CD4-positive, alpha-beta T cell treated with Interleukin-6 at 100 ng/mL for 8 hours (primary cell): ENCODE measurements at regions not wholly inside any gene's neighbourhood (a gene's known extent, or its start where the extent isn't known, plus 50 kb on each side); places are given as distances from the start of the nearest gene placed in this dataset.

ENCODE experiments used
- DNase-seq: peaks from one replicate; pipeline ENCODE4 v3.0.0-alpha.2; 2020; ENCODE audit warnings: mixed read lengths, low spot score

GRCh38 chr9:18350995-18351595 lies 122.9 kb upstream of the ADAMTSL1 start:
- DNase-seq: no peak

DNA sequence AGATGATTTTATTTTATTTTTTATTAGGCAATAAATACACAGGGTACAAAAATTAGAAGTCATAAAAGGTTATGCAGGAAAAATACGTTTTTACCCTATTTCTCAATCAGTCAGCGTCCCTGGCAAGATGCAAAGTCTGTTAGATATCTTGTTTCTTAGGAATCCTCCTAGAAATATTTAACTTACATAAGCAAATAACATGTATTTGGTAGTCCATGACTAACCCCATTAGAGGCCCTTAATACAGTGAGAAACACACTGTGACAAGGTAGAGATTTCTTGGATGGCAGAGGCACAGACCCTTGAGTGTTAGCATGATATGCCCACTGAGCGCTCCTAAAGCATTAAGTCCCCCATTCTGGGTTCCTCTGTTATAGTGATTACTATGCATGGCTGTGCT lies 121.2 kb upstream of the ADAMTSL1 start:
- DNase-seq: no peak

DNA sequence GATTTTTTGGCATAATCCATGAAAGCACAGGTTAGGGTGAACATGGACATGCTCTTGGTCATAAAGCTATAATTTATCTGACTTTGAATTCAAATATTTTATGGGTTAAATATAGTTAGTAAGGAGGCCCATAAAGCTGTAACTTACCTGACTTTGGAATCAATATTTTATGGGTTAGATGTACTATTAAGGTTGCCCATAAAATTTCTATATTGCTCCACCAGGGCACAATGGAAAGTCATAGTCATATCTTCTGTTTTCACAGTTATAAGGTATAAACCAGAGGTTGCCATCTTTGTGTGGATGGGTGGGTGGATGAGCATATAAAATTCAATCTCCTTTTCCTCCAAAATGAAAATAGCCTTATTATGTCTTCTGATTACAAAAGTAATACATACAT lies 120.5 kb upstream of the ADAMTSL1 start:
- no peak for DNase-seq

GRCh38 chr9:18357321-18357720 lies 116.6 kb upstream of the ADAMTSL1 start:
- DNase-seq: no peak

DNA sequence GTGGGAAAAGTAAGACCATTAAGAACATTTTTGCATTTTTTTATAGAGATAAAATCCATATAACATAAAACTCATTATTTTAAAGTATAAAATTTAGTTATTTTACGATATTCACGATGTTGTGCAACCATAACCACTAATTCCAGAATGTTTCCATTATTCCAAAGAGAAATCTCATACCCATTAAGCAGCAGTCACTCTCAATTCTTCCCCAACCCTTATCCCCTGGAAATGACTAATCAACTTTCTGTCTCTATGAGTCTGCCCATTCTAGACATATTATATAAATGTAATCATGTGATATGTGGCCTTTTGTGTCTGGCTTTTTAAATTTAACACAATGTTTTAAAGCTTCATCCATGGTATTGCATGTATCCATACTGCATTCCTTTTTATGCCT lies 115.6 kb upstream of the ADAMTSL1 start:
- no peak for DNase-seq

GRCh38 chr9:18359335-18359734 lies 114.6 kb upstream of the ADAMTSL1 start:
- DNase-seq: no peak

DNA sequence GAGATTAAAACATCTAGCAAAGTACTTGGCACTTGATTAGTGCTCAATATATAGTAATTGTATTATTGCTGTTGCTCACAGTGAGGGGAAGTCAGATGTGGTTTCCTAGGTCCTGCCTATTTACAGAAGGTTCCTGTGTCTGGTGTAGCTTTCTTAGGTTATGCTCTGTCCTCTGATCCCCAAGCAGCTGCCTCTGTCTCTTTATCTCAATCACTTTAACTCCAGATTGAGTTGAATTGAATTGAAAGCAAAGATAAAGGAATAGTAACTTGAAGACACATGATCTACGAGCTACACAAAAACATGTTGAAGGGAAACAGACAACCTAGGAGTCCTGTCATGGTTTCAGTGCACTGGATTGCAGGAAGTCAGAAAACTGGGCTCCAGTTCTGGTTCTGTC lies 113.9 kb upstream of the ADAMTSL1 start:
- no peak for DNase-seq

GRCh38 chr9:18361646-18362045 lies 112.3 kb upstream of the ADAMTSL1 start:
- DNase-seq: no peak

GRCh38 chr9:18362166-18362565 lies 111.8 kb upstream of the ADAMTSL1 start:
- DNase-seq: no peak

DNA sequence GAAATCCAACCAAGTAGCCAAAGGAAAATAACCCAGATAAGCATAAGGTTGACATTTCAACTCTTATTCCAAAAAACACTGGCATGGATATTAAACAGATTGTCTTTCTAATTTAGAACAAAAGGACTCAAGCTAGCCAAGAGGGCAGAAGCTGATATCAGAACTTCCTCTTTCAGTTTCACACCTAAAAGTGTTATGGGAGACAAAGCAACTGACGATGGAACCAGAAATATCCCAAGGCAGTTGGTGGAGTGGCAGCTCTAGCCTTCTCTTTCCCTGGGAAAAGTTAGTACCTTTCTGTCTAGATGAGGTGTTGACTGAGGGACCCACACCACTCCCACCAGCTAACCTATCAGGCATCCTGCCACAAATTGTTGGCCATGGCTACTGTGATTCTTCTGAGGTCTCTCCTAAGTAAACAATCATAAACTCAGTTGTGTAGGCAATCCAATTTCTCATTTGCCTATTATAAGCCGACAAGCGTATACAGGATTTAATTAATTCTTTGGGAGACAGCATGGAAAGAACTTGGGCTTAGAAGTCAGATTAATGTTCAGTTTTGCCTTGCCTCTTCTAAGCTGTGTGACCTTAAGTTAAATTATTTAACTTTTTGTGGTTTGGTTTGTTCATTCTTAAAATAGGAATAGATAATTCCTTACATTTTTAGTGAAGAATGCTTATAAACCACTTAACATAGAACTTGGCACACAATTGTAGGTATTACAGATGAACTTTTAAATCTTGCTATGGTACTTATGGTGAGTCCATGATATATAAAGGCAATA lies 110.9 kb upstream of the ADAMTSL1 start:
- no peak for DNase-seq

DNA sequence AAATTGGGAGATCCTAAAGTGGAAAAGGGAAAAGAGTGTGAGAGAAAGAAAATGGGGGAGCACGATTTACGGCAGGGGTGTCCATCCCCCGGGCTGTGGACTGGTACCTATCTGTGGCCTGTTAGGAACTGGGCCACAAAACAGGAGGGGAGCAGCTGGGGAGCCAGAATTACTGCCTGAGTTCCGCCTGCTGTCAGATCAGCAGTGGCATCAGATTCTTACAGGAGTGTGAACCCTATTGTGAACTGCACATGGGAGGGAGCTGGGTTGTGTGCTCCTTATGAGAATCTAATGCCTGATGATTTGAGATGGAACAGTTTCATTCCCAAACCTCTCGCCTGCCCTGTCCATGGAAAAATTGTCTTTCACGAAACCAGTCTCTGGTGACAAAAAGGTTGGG lies 108.3 kb upstream of the ADAMTSL1 start:
- DNase-seq: no peak

- no peak for DNase-seq
Observed at GRCh38 chr9:18366184-18366583, 107.8 kb upstream of the ADAMTSL1 start.

DNA sequence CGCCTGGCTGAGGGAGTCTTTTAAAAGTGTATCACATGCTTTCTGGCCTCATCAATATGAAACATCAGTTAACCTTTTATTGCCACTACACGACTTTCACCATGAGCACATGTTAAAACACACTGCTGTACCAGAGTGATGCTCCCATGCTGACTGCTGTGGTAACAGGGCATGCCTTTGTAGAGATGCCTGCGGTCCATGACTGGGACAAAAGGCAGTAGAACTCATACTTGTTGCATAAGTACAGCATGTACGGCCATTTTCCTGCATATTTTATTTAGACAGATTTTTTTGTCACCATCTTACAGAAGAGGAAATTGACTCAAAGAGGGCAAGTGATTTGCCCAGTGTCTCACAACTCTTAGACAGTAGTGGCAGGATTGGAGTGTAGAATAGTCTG lies 105.7 kb upstream of the ADAMTSL1 start:
- DNase-seq: no peak

DNA sequence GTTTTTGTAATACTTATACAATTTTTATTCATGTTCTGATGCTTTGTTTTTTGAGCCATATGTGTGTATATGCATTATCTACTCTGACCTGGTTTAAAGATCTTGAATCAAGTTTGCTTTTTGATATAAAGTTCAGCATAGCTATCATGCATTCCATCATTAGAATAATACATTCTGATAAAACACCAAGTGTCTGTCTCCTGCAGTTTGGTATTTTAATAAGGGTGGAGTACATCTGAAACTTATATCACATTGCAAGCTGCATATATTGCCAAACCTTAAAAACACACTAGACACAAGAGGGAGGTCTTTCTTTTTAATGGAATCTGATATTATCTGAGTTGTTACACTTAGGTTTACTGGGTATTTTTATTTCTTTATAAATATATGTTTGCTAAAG lies 102.8 kb upstream of the ADAMTSL1 start:
- DNase-seq: no peak

- DNase-seq: no peak
Observed at GRCh38 chr9:18371621-18372020, 102.3 kb upstream of the ADAMTSL1 start.

DNA sequence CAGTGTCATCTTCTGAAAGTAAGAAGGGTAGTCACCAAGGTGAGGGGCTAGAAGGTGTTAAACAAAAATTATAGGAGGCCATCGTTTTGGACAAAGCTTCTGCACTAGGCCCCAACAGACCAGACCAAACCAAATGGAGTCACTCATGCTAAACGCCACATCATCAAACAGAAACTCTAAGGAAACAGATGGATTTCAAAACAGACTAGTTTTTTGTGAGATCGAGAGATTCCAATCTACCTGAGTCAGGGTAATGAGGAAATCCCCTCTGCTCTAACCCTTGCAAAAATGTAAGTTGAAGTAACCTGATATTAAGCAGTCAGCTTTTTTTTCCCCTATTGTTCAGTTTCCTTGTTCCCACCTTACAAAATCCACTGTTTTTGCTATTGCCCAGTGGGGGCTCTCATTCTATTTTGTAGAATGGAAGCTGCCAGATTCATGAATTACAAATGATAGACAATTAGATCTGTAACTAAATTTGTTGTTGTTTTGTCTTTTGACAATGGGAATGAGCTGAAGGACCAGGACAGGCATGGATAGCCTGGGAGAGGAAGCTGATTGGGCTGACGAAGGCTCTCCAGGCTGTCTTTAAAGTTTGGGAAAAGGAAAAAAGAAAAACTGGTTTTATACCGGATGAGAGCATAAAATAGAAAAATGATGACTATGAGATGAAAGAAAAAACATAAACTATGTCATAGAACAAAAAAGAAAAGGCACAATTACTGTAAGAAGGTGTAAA lies 94.7 kb upstream of the ADAMTSL1 start:
- no peak for DNase-seq

DNA sequence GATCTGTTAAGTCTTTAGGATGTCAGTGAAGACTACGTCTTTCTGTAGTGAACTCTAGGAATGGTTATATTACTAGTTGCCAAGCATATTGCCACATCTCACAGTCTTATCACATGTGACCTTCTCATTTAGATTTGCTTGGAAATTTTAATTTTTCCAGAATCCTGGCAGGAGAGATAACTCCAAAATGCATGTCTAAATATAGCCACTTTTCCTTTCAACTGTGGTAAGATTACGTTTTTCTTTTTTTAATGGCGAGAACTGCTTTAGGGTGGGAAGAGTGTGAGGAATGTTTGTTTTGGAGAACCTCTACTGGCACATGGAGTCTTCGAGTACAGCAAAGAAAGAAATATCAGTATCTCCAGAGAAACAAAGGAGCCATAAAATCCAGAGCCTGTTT lies 91.7 kb upstream of the ADAMTSL1 start:
- no peak for DNase-seq

- DNase-seq: no peak
Observed at GRCh38 chr9:18384066-18384465, 89.9 kb upstream of the ADAMTSL1 start.

GRCh38 chr9:18385696-18386490 lies 88.1 kb upstream of the ADAMTSL1 start:
- DNase-seq: no peak

DNA sequence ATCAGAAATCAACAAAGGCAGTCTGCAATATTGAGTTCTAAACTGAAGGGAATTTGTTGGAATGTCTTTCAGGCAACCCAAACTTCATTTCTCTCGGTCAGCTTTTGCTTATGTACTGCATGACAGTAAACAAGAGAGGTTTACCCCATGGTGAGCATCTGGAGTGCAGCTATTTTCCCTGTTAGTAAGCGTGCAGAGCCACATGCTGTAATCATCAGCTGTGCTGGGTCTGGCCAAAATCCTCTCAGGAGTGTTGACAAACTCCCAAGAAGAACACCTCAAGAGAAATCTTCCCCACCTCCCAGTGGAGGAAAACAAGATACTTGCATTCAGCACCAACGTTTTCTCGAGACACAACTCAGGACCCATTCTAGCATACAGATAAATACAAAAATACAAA lies 83.6 kb upstream of the ADAMTSL1 start:
- no peak for DNase-seq

DNA sequence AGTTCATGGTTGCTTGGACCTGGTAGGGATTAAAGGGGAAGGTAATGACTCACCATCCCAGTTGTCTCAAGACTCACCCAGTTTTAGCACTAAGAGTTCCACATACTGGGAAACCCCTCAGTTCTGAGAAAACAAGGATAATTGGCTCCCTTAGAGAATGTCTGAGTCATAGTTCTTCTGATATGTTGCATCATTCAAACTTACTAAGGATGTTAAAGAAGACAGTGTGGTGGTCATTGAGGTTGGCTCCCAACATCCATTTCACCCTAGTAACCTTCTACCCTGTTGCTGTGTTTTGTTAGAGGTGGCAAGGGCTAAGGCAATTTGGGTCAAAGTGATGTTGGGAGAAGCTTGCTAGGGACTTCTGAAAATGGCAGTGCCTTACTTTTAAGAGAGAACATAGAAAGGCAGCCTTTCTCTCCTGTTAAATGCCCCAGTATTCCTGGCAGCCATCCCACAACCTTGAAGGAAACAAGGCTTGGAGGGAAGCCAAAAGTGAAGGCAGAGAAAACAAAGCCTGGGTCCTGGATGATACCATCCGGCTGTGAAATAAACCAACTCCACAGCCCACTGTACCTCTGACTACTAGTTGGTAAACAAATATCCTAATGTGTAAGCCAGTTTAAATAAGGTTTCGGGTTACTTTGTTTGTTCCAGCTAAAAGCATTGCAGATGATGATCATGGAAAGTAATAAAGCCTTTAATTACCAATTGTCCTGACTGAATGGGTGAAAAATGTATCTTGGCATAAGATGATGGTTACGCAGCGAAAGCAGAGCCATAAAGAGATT lies 80.4 kb upstream of the ADAMTSL1 start:
- DNase-seq: no peak
